HG03565 (cell line): ENCODE measurements at regions not wholly inside any gene's neighbourhood (a gene's known extent, or its start where the extent isn't known, plus 50 kb on each side); places are given as distances from the start of the nearest gene placed in this dataset.
A peak's percentile ranks its signal among the peaks of the same experiment; 100 is the strongest.
"Not testable (repeated sequence)": the region's sequence is repeated elsewhere in the genome, so short reads cannot be mapped to it uniquely, and the experiment has no call there.

Source experiments
- ATAC-seq: cut with Tn5 transposase; IDR thresholded peaks from one replicate; pipeline ENCODE4 v1.9.1; 2021; ENCODE audit warnings: mild to moderate bottlenecking, moderate library complexity; ENCODE audit not compliant: unreplicated experiment

- no peak for ATAC-seq
Observed at GRCh38 chr13:72590091-72590740, 137.2 kb downstream of the MZT1 start.

- no peak for ATAC-seq
Observed at GRCh38 chr13:72586518-72586917, 140.9 kb downstream of the MZT1 start.

- ATAC-seq, result no peak
Observed at GRCh38 chr13:72585254-72585653, 142.2 kb downstream of the MZT1 start.

- no peak for ATAC-seq
Observed at GRCh38 chr13:72571191-72571590, 156.2 kb downstream of the MZT1 start.

- peak; percentile 78 for ATAC-seq
Observed at GRCh38 chr13:72570019-72570418, 157.4 kb downstream of the MZT1 start.

- ATAC-seq, result no peak
Observed at GRCh38 chr13:72567566-72567965, 159.9 kb downstream of the MZT1 start.

- ATAC-seq, result no peak
Observed at GRCh38 chr13:72566526-72566925, 160.9 kb downstream of the MZT1 start.

GRCh38 chr13:72565893-72566292 lies 161.5 kb downstream of the MZT1 start:
- peak; percentile 35 for ATAC-seq

- ATAC-seq, result no peak
Observed at GRCh38 chr13:72562686-72563085, 164.7 kb downstream of the MZT1 start.

- no peak for ATAC-seq
Observed at GRCh38 chr13:72561791-72562190, 165.6 kb downstream of the MZT1 start.

- no peak for ATAC-seq
Observed at GRCh38 chr13:72559716-72560115, 167.7 kb downstream of the MZT1 start.

GRCh38 chr13:72556945-72557344 lies 170.5 kb downstream of the MZT1 start:
- ATAC-seq, result no peak

GRCh38 chr13:72555601-72556000 lies 171.8 kb downstream of the MZT1 start:
- ATAC-seq, result no peak

GRCh38 chr13:72552731-72553130 lies 174.7 kb downstream of the MZT1 start:
- ATAC-seq, result no peak

- ATAC-seq, result not testable (repeated sequence)
Observed at GRCh38 chr13:72545895-72546294, 181.5 kb downstream of the MZT1 start.

- ATAC-seq, result no peak
Observed at GRCh38 chr13:72545030-72545719, 182.3 kb downstream of the MZT1 start.

- no peak for ATAC-seq
Observed at GRCh38 chr13:72544042-72544441, 183.4 kb downstream of the MZT1 start.

GRCh38 chr13:72542241-72542640 lies 185.2 kb downstream of the MZT1 start:
- ATAC-seq, result no peak

- no peak for ATAC-seq
Observed at GRCh38 chr13:72541674-72542073, 185.8 kb downstream of the MZT1 start.

- no peak for ATAC-seq
Observed at GRCh38 chr13:72540881-72541280, 186.5 kb downstream of the MZT1 start.

GRCh38 chr13:72539925-72540324 lies 187.5 kb downstream of the MZT1 start:
- ATAC-seq, result no peak

- ATAC-seq, result no peak
Observed at GRCh38 chr13:72537782-72538181, 189.6 kb downstream of the MZT1 start.

- ATAC-seq, result no peak
Observed at GRCh38 chr13:72537395-72537780, 190.0 kb downstream of the MZT1 start.
